Right ventricle myocardium superior (tissue), 1 donor: ENCODE measurements at regions not wholly inside any gene's neighbourhood (a gene's known extent, or its start where the extent isn't known, plus 50 kb on each side); places are given as distances from the start of the nearest gene placed in this dataset.
A peak's percentile ranks its signal among the peaks of the same experiment; 100 is the strongest.
"Not testable (repeated sequence)": the region's sequence is repeated elsewhere in the genome, so short reads cannot be mapped to it uniquely, and the experiment has no call there.

Source experiments
- ATAC-seq: fragments of 200-7000 bp; cut with Tn5 transposase; one replicate; pipeline ENCODE4 v1.9.1; 2020; ENCODE audit warnings: mild to moderate bottlenecking; ENCODE audit not compliant: poor library complexity
- DNase-seq: peaks from one replicate; pipeline ENCODE4 v3.0.0-alpha.2; 2020
- intact Hi-C: fragments of 100-400 bp; cut with DNase I; formaldehyde crosslinking; loops from one replicate; pipeline ENCODE4 v1.11.2; 2022
- donor health status: DM: no; HTN: yes; CAD: no; lungs with severe emphysema.

DNA sequence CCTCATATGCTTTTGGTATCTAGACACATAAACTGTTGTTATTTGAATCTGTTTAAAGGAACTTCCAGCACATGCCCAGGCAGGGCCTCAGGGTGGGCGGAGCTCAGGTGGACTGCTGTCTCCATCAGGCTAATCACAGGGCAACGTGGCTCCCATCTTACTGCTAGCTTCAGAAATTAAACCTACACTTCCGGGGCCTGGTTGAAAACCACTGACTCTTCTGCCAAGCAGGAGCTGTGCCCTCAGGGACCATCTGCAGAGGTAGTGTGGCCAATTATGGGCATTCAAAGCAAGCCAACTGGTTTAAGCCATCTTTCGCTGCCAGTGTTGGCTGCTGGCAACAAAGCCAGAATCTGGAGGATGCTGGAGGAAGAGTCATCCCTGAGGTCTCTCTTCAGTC is 97.5 kb downstream of the TMX1 start:
- ATAC-seq (no peak), DNase-seq (no peak)
- intact Hi-C loops: no loop called here

DNA sequence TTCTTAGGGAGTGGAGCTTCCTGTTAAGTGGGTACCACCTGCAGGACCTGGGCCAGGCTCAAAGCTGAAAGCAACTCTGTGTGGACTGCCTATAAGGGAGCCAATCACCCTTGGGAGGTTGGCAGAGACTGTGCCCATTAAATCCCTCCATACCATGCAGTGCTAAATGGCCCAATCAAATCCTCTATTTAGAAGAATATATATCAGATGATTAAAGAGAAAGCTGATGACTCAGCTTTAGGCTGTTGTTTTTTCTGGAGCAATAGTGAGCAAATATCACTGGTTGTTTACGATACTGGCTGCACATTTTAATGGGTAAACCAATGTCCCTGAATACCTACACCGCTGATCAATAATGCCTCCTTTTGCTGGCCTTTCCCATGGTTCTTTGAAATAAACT is 101.3 kb downstream of the TMX1 start:
- ATAC-seq (no peak), DNase-seq (no peak)
- intact Hi-C loops: no loop called here

DNA sequence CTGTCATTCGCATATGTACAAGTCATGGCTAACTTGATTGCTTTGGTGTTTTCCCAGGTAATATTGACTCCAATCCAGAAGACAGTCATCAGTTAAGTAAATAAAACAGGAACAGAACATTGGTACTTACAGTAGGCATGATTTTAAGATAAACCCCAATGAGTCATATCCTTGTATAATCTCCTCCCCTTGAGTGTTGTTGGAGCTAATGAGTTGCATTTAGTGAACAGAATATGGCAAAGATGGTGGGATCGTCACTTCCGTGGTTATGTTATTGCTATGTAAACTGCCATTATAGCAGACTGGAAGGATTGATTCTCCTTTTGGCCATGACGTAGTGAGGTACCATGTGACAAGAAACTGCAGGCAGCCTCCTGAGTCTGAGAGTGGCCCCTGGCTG is 102.2 kb downstream of the TMX1 start:
- intact Hi-C loops: no loop called here
- DNase-seq: no peak
- ATAC-seq: no peak

DNA sequence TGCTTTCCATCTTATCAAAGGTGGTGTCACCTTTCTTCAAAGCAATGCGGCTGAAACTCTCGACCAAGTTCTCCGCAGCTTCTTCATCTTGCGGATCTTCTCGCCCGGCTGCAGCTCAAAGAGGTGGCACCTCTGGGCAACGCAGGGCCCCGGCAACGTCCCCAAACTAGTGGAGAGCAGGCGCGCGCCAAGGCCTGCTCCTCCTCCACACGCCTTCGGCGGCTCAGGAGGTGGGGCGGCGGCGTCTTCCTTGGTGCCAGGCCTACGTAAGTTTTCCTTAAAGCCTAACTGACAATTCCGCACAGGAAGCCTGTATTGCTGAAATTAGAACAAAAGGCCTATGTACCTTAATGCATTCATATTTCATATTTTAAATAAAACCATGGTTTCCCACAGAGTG is 112.0 kb downstream of the TMX1 start:
- intact Hi-C loops: no loop called here
- no peak for ATAC-seq
- no peak for DNase-seq

DNA sequence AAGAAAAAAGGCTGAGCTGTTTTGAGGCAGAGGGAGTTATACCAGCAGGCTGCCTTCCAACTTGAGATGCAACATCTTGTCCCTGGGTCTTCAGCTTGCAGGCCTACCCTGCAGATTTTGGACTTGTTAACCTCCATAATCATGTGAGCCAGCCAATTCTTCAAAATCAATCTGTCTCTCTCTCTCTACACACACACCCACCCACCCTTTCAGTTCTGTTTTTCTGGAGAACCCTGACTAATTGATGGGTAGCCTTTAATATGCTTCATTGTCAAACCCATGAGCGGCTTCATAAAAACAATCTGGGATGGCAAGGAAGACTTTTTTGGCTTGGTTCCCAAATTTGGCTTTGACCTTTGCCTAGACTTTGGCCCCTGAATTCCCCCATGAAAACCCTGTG is 113.9 kb downstream of the TMX1 start:
- ATAC-seq: no peak
- no peak for DNase-seq
- intact Hi-C loops: no loop called here

DNA sequence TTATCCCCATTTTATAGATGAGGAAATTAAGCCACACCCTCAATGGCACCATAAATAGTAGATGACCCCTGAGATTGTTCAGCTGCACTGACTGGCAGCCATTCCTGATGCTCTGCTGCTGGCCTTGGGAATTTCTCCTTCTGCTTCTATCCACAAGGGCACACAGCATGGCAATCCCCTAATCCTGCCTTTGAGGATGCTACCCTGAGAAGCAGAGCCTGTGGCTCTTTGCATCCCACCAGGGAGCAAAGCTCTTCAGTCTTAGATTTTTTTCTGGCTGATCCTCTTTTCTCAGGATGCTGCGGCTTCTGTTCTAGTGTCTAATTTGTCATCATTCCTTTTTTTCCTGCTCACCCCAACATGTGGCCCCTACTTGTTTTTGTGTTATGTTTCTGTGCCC is 114.8 kb downstream of the TMX1 start:
- no peak for ATAC-seq
- intact Hi-C loops: no loop called here
- DNase-seq: no peak

DNA sequence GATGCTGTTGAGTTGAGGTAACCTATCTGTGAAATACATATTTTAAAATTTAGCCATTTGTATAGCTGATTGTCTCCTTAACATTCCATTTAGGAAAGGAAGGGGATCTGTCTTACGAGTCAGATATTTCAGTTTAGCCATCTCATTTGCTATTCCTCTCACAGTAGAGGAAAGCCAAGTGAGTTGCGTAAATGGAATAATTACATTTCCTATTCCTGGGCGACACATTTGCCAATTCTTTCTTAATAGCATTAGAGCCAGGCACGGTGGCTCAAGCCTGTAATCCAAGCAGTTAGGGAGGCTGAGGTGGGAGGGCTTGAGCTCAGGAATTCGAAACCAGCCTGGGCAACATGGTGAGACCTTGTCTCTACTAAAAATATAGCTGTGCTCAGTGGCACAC is 116.3 kb downstream of the TMX1 start:
- no peak for ATAC-seq
- intact Hi-C loops: no loop called here
- no peak for DNase-seq

DNA sequence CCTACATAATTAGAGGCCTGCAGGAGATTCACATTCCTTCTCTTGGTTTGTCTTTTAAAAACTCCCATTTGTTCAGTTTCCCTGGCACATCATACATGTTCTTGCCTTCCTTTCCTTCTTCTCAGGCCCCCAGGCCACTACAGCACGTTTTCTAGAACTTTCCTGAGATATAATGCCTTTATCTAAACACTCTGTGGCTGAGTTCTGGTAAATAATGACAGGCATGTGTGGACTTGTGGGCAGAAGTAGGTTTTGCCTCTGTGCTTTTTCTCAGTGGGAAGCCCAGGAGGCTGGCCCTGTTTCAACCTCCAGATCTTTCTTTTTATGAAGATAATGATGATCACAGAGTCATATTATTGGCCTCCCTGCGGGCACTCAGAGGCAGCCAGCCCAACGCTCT is 117.2 kb downstream of the TMX1 start:
- DNase-seq: no peak
- ATAC-seq: no peak
- intact Hi-C loops: no loop called here

DNA sequence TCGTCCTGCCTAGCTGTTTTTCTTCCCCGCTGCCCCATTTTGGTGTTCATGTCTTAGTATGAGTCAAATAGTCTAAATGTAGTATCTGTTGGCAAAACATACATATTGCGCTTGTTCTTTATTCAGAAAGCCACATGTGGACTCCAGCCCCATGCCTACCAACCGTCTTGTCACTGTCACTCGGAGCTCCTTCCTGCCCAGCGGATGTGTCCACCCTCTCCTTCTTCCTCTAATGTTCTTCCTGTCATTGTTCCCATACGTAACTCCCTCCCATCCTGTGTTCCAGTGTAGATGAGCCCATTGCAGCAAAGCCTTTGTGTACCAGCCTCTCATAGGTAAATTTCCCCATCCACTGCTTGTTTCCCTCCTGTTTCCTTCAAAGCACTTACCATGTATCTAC is 120.5 kb downstream of the TMX1 start:
- intact Hi-C loops: no loop called here
- no peak for ATAC-seq
- DNase-seq: no peak

DNA sequence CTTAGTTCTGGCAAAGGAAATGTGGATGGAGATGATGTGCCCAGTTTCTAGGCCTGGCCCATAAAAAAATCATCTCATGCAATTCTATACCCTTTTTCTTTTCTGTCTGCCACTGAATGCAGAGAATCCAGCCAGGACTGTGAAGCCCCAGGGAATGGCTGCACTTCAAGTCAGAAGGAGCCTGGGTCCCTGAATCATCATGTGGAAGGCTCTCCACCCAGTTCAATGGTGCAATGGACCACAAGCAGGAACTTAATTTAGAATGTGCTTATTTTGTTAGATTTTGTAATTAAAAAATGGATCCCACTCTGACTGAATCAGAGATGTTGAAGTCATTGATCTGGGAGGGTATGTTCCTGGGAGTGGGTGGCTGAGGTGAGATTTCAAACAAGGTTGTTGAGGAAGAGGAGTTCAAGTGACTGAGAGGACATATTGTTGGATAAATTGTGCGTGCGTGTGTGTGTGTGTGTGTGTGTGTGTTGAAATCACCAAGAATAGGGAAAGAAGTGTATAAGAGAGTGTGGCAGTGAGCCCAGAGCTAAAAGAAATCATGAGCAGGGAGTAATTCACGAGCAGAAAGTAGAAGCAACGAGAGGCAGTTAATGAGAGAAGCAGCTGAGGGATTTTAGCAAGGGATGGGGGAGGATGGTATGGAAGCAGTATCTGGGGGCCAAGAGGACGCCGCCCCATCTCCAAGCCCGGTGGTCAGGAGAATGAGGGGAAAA is 125.4 kb downstream of the TMX1 start:
- intact Hi-C loops: no loop called here
- DNase-seq (no peak), ATAC-seq (no peak)

DNA sequence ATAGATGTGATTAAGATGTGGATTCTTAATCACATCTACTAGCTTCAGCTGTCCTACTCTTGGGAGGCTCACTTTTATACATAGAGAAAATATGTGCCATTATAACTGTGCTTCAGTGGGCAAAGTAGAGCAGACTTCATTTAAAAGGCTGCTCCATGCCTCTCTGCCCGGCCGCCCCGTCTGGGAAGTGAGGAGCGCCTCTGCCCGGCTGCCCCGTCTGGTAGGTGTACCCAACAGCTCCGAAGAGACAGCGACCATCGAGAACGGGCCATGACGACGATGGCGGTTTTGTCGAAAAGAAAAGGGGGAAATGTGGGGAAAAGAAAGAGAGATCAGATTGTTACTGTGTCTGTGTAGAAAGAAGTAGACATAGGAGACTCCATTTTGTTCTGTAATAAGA is 126.4 kb downstream of the TMX1 start:
- intact Hi-C loops, ATAC-seq, DNase-seq: not testable (repeated sequence)

DNA sequence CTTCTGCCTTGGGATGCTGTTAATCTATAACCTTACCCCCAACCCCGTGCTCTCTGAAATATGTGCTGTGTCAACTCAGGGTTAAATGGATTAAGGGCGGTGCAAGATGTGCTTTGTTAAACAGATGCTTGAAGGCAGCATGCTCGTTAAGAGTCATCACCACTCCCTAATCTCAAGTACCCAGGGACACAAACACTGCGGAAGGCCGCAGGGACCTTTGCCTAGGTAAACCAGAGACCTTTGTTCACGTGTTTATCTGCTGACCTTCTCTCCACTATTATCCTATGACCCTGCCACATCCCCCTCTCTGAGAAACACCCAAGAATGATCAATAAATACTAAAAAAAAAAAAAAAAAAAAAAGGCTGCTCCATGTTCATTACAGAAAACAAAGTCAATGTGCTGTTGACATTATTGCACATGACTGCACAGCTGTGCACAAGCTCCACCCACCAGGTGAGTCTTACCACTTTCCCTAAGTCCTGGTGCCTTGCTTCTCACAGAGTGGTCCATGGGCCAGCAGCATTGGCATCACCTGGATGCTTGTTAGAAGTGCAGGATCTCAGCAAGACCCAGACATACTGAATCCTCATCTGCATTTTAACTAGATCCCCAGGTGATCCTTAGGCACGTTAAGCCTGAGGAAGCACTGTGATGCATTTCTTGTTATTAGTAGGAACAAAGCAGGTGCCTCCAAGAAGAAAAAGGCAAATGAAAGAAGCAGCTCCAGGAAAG is 127.0 kb downstream of the TMX1 start:
- ATAC-seq, intact Hi-C loops, DNase-seq: not testable (repeated sequence)

DNA sequence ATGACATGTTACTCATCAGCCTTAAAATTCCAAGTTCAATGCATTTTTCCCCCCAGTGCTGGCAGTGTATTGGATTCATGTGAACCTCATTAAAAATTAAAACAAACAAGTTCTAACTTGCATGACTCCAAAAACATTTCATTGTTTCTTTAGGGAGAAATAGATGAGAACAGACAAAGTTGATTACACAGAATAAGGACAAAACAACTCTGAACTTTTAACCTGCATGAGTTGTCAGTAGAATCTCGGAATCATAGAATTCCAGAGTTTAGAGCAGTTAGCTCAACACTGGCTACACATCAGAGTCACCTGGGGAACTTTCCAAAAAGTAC is 127.5 kb downstream of the TMX1 start:
- no peak for ATAC-seq
- intact Hi-C loops: no loop called here

DNA sequence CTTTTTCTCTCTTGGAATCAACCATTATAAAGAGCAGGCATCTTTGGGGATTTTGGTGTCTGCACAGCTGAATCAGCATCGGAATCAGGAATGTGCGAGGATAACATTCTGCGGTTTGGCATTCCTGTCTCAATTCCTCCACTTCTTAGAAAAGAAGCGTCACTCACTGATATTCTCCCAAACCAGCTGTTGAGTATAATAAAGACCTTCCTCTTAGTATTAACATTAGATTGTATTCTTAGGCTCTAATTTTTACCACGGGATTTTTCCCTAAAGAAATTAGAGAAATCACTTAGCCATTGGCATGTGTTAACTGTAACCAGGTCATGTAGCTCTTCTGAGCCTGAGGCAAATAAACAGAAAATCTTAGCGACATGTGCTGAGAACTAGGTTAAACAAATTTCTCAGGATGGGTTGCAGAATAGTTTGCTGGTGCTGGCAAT is 128.7 kb downstream of the TMX1 start:
- DNase-seq: no peak
- ATAC-seq: peak; percentile 88
- intact Hi-C loops: no loop called here

More for the DNA sequence above, 127.5 kb downstream of the TMX1 start:
- DNase-seq: no peak

DNA sequence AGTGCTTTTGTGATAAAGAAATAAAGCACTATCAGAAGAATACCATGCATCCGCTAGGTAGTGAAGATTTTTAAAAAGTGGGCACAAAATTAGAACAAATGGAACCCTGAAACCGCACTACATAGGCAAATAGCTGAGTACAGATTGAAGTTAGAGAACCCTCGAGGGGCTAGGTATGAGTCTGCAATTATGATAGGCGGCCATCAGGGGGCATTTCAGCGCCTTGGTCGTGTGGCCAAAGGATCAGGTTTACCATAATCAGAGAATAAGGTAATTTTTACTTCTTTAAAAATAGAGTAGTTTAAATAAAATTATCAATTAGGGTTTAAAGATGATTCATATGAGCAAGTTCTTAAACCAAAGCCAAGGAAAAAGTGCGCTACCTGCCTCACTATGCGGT is 129.8 kb downstream of the TMX1 start:
- intact Hi-C loops: no loop called here
- no peak for DNase-seq
- ATAC-seq: no peak

DNA sequence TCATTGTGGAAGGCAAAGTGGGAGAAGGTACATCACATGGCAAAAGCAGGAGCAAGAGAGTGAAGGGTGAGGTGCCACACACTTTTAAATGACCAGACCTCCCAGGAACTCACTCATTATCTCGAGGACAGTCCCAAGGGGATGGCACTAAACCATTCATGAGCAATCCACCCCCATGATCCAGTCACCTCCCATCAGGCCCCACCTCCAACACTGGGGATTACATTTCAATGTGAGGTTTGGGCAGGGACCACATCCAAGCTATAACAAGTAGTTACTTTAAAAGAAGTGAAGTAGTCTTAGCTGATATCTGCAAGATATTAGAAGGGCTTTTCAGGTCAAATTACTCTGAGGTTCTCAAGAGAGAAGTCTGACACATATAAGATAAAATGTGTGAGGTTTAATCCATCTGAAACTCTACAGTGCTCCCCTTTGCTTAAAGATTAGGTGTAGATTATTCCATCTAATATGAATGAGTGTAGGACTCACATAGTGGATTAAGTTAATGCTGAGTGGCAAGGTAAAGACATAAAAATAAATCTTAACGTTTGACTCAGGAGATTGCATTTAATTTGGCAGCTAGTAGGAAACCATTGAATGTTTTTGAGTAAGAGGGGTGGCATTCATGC is 130.8 kb downstream of the TMX1 start:
- DNase-seq (no peak), ATAC-seq (no peak)
- intact Hi-C loops: no loop called here

DNA sequence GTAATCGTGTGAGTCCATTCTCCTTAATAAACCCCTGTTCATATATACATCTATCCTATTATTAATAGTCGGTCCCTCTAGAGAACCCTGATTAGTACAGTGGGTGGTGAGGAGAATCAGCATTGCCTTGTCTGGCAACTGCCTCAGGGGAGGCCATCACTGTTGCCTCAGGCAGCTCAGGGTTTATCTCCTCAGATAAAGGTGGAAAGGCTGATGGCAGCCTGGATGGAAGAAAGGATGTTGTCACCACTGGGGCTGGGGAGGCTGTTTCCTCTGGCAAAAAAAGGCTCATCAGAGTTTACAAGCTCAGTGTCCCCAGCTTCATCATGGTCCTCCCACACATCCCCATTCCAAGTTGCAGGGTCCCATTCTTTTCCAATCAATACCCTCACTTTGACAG is 137.1 kb downstream of the TMX1 start:
- intact Hi-C loops, DNase-seq, ATAC-seq: not testable (repeated sequence)

DNA sequence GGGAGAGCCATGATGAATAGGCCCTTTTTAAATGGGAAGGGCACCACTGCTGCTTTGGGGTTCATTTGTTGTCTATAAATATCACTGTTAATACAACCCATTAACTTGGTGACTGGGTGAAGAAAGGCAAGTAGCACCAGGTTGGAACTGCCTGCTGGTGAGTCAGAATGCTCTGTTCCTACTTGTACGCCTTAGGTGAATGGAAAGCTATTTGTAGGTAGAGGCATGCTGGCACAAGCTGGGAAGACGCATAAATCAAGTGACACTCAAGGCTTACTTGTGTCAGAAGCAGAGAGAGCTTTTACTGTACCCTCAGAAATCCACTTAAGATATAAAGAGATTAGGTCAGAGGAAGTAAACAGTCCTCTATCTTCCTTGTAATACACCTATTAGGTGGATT is 142.5 kb downstream of the TMX1 start:
- no peak for ATAC-seq
- intact Hi-C loops: no loop called here
- no peak for DNase-seq

DNA sequence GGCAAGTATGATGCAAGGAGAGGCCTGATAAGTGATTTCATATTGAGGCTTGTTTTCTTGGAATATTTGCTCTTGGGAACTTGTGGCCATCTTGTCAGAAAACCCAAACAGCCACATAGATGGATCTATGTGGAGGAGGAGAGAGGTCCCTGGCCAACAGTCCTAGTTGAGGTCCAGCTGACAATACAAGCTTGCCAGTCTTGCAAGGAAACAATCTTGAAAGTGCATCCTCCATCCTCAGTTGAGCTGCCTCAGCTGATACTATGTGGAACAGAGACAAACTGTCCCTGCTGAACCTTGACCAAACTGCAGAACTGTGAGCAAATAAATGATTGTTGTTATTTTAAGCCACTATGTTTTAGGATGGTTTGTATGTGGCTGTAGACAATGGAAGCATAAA is 146.4 kb downstream of the TMX1 start:
- DNase-seq (no peak), ATAC-seq (peak; percentile 18)
- intact Hi-C loops: no loop called here
